SK-N-SH (cell line): ENCODE measurements at regions not wholly inside any gene's neighbourhood (a gene's known extent, or its start where the extent isn't known, plus 50 kb on each side); places are given as distances from the start of the nearest gene placed in this dataset.

ENCODE experiments used
- CTCF ChIA-PET: fragments of 300-600, 350-600 bp; formaldehyde crosslinking; extraction: SDS; loops from one replicate; lab custom pipeline; 2021; lab: Yijun Ruan, JAX
- POLR2A ChIA-PET: fragments of 350-600 bp; sonication (Branson Sonifier 250); formaldehyde crosslinking; extraction: SDS; loops from one replicate; lab custom pipeline; 2020; ENCODE audit warnings: antibody characterized with exemption, inconsistent platforms; lab: Yijun Ruan, JAX
- DNase-seq: peaks from one replicate; pipeline ENCODE4 v3.0.0; 2012
- H2AFZ ChIP-seq: fragments of 200-600 bp; sonication (generic); 2 replicates; pipeline ENCODE4 v1.8.1; 2016; ENCODE audit warnings: antibody characterized with exemption, mild to moderate bottlenecking, low read depth
- H3F3A ChIP-seq: fragments of 200-600 bp; sonication (generic); replicated peaks from 2 replicates; pipeline ENCODE3; 2016; ENCODE audit warnings: antibody characterized with exemption, mild to moderate bottlenecking; ENCODE audit not compliant: insufficient read depth
- H3K27ac ChIP-seq, 2 experiments: fragments of 200-500 bp in 1 of 2; fragments of 200-600 bp in 1 of 2; sonication (Bioruptor generic) in 1 of 2; sonication (generic), shearing (Covaris generic) in 1 of 2; 2 replicates each; pipeline versions ENCODE4 v1.5.1 to v1.6.1; 2014 to 2016; ENCODE audit warnings: low read depth in 2 of 2, inconsistent platforms in 1 of 2, low read length in 1 of 2, mild to moderate bottlenecking in 1 of 2, mixed read lengths in 1 of 2
- H3K27me3 ChIP-seq: fragments of 200-600 bp; sonication (generic), shearing (Covaris generic); 2 replicates; pipeline ENCODE4 v1.6.1; 2016; ENCODE audit warnings: mixed run types; ENCODE audit not compliant: insufficient read depth
- H3K36me3 ChIP-seq, 2 experiments: fragments of 200-500 bp in 1 of 2; fragments of 200-600 bp in 1 of 2; sonication (Bioruptor generic) in 1 of 2; sonication (generic) in 1 of 2; replicated peaks in 1 of 2; 2 replicates each; pipeline versions ENCODE3 to v1.5.1; 2014 to 2016; ENCODE audit warnings: low read length in 1 of 2, mild to moderate bottlenecking in 1 of 2; ENCODE audit not compliant: insufficient read depth in 2 of 2, control insufficient read depth in 1 of 2
- H3K4me1 ChIP-seq, 2 experiments: fragments of 200-500 bp in 1 of 2; fragments of 200-600 bp in 1 of 2; sonication (Bioruptor generic) in 1 of 2; sonication (generic), shearing (Covaris generic) in 1 of 2; 2 replicates each; pipeline versions ENCODE4 v1.5.1 to v1.6.1; 2014 to 2016; ENCODE audit warnings: low read depth in 1 of 2, low read length in 1 of 2, mixed run types in 1 of 2; ENCODE audit not compliant: insufficient read depth in 2 of 2, control insufficient read depth in 1 of 2
- H3K4me2 ChIP-seq: fragments of 200-600 bp; sonication (generic), shearing (Covaris generic); 2 replicates; pipeline ENCODE4 v1.6.1; 2017; ENCODE audit warnings: mixed run types
- H3K4me3 ChIP-seq, 2 experiments: fragments of 200-500 bp in 1 of 2; fragments of 200-600 bp in 1 of 2; sonication (Bioruptor generic) in 1 of 2; sonication (generic), shearing (Covaris generic) in 1 of 2; 2 replicates each; pipeline versions ENCODE4 v1.5.1 to v1.8.1; 2014 to 2016; ENCODE audit warnings: low read depth in 2 of 2, inconsistent platforms in 1 of 2, low read length in 1 of 2, mild to moderate bottlenecking in 1 of 2, mixed read lengths in 1 of 2, moderate library complexity in 1 of 2
- H3K79me2 ChIP-seq: fragments of 200-600 bp; sonication (generic); 2 replicates; pipeline ENCODE4 v1.8.1; 2017; ENCODE audit warnings: mild to moderate bottlenecking; ENCODE audit not compliant: insufficient read depth
- H3K9ac ChIP-seq: fragments of 200-600 bp; sonication (generic); 2 replicates; pipeline ENCODE4 v1.6.1; 2017; ENCODE audit warnings: mixed run types
- H3K9me2 ChIP-seq: fragments of 200-600 bp; sonication (generic); 2 replicates; pipeline ENCODE4 v1.6.1; 2017; ENCODE audit warnings: mixed run types
- H3K9me3 ChIP-seq: fragments of 200-600 bp; sonication (generic); 2 replicates; pipeline ENCODE4 v1.6.1; 2017; ENCODE audit warnings: mixed run types, mild to moderate bottlenecking, moderate library complexity
- H4K20me1 ChIP-seq: fragments of 200-600 bp; sonication (generic); 2 replicates; pipeline ENCODE4 v1.6.1; 2017; ENCODE audit warnings: mild to moderate bottlenecking, mixed run types; ENCODE audit not compliant: insufficient read depth
- CHD2 ChIP-seq: fragments of 150-350 bp; IDR thresholded peaks from 2 replicates; pipeline ENCODE4 v1.6.1; 2018; ENCODE audit warnings: low read length; ENCODE audit not compliant: partially characterized antibody
- ELF1 ChIP-seq: IDR thresholded peaks from 2 replicates; pipeline ENCODE4 v1.4.0; 2012
- EP300 ChIP-seq, 2 experiments: IDR thresholded peaks; 2 replicates each; pipeline versions ENCODE4 v1.4.0 to v1.6.1; 2012; ENCODE audit warnings: borderline replicate concordance in 1 of 2, low read depth in 1 of 2, low read length in 1 of 2
- FOSL2 ChIP-seq: IDR thresholded peaks from 2 replicates; pipeline ENCODE4 v1.4.0; 2012; ENCODE audit warnings: low read depth, mild to moderate bottlenecking, moderate library complexity, borderline replicate concordance
- GABPA ChIP-seq: IDR thresholded peaks from 2 replicates; pipeline ENCODE4 v1.4.0; 2012; ENCODE audit warnings: low read depth, mild to moderate bottlenecking
- IRF3 ChIP-seq: fragments of 150-350 bp; IDR thresholded peaks from 2 replicates; pipeline ENCODE4 v1.6.1; 2016; ENCODE audit warnings: mild to moderate bottlenecking, low read depth, low read length
- JUND ChIP-seq: IDR thresholded peaks from 2 replicates; pipeline ENCODE4 v1.4.0; 2012
- MEF2A ChIP-seq: IDR thresholded peaks from 2 replicates; pipeline ENCODE4 v1.4.0; 2012; ENCODE audit warnings: low read depth, borderline replicate concordance
- NRF1 ChIP-seq: IDR thresholded peaks from 2 replicates; pipeline ENCODE4 v1.6.1; 2012; ENCODE audit warnings: low read depth, mild to moderate bottlenecking, low read length
- PBX3 ChIP-seq: IDR thresholded peaks from 2 replicates; pipeline ENCODE4; 2012
- POLR2AphosphoS5 ChIP-seq: IDR thresholded peaks from 2 replicates; pipeline ENCODE4 v1.6.1; 2012; ENCODE audit warnings: low read depth, low read length
- RAD21 ChIP-seq: IDR thresholded peaks from 2 replicates; pipeline ENCODE4 v1.6.1; 2012; ENCODE audit warnings: mild to moderate bottlenecking, low read length
- RFX5 ChIP-seq: IDR thresholded peaks from 2 replicates; pipeline ENCODE4 v1.6.1; 2012; ENCODE audit warnings: mild to moderate bottlenecking, improper control_type of control experiment, low read length
- RXRA ChIP-seq: IDR thresholded peaks from 2 replicates; pipeline ENCODE4 v1.4.0; 2012; ENCODE audit warnings: low read depth, mild to moderate bottlenecking, borderline replicate concordance
- TCF12 ChIP-seq: IDR thresholded peaks from 2 replicates; pipeline ENCODE4 v1.4.0; 2012
- TEAD4 ChIP-seq: IDR thresholded peaks from 2 replicates; pipeline ENCODE4 v1.4.0; 2012; ENCODE audit warnings: mild to moderate bottlenecking, borderline replicate concordance; ENCODE audit not compliant: insufficient read depth
- YY1 ChIP-seq: IDR thresholded peaks from 2 replicates; pipeline ENCODE4 v1.4.0; 2012; ENCODE audit warnings: low read depth, mild to moderate bottlenecking
- WGBS: methylation state at CpG from one replicate; pipeline ENCODE4 v1.1.6; 2017; ENCODE audit warnings: low lambda C conversion rate; 5-methylcytosine and 5-hydroxymethylcytosine counted together
- TF ChIP-seq, protein P1 (sequence below): fragments of 200-600 bp; sonication (generic); IDR thresholded peaks from 2 replicates; pipeline ENCODE4 v1.6.1; 2017; ENCODE audit warnings: antibody characterized with exemption, mild to moderate bottlenecking, moderate library complexity
- TF ChIP-seq, protein P2 (sequence below): IDR thresholded peaks from 2 replicates; pipeline ENCODE4 v1.4.0; 2012; ENCODE audit warnings: low read depth, borderline replicate concordance
- TF ChIP-seq, protein P3 (sequence below): fragments of 150-350 bp; IDR thresholded peaks from 2 replicates; pipeline ENCODE4 v1.6.1; 2017; ENCODE audit warnings: antibody characterized with exemption, low read length, low read depth, borderline replicate concordance
- TF ChIP-seq, protein P4 (sequence below): IDR thresholded peaks from 2 replicates; pipeline ENCODE4 v1.4.0; 2012; ENCODE audit warnings: low read depth, borderline replicate concordance

- no peak for DNase-seq
- no peaks in the 10 kb centered on the region for H3K36me3 ChIP-seq
Measured at GRCh38 chr4:31662951-31663350, 942.8 kb downstream of the PCDH7 start.

DNA sequence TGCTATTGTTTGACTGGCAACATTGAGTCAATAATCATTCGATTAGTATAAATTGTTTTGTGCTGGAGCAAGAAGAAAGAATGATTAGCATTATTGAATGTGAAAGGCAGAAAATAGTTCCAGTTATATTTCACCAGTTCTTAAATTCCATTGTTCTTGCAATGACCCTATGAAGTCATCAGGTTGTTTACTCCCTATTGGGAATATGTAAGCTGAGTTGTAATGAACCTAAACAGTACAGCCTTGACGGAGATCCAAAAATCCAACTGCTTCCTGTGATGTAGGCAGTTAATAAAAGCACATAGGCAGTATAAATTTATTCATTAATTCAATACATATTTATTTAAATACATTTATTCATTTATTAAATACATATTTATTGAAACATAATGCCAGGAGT lies 947.5 kb downstream of the PCDH7 start:
- WGBS, result 6% methylated on average over 2 of the region's 2 CpGs
- no peaks in the 10 kb centered on the region for H3K27me3 ChIP-seq
- H3K4me1 ChIP-seq, result peaks cover 0 to 4% of the 10 kb centered on the region in 2 experiments; a peak in 1 of 4 replicates
- H2AFZ ChIP-seq, result no peak overlapping the region
- no peak overlapping the region for H3K4me3 ChIP-seq
- no peak overlapping the region for H3K4me2 ChIP-seq
- no peaks in the 10 kb centered on the region for H3F3A ChIP-seq
- H4K20me1 ChIP-seq, result no peaks in the 10 kb centered on the region
- no peaks in the 10 kb centered on the region for H3K36me3 ChIP-seq
- H3K9me3 ChIP-seq, result no peaks in the 10 kb centered on the region
- DNase-seq, result no peak
- CTCF ChIA-PET, result no interaction called here
- no peaks in the 10 kb centered on the region for H3K79me2 ChIP-seq
- H3K9ac ChIP-seq, result no peak overlapping the region
- no peak overlapping the region for H3K27ac ChIP-seq
- POLR2A ChIA-PET, result no interaction called here
- H3K9me2 ChIP-seq, result no peaks in the 10 kb centered on the region
- TF ChIP-seq PBX3 (no peak), JUND (no peak), FOSL2 (no peak), CHD2 (no peak), ELF1 (no peak), RXRA (no peak), RAD21 (no peak), POLR2AphosphoS5 (no peak), GABPA (no peak), YY1 (no peak), TCF12 (no peak), EP300 (IDR thresholded peaks at IDR 0.05; ENCODE audit: borderline replicate concordance in 1 of 2, low read depth in 1 of 2, low read length in 1 of 2) (no peak), IRF3 (no peak), RFX5 (no peak)
- TF ChIP-seq, protein P1, sequence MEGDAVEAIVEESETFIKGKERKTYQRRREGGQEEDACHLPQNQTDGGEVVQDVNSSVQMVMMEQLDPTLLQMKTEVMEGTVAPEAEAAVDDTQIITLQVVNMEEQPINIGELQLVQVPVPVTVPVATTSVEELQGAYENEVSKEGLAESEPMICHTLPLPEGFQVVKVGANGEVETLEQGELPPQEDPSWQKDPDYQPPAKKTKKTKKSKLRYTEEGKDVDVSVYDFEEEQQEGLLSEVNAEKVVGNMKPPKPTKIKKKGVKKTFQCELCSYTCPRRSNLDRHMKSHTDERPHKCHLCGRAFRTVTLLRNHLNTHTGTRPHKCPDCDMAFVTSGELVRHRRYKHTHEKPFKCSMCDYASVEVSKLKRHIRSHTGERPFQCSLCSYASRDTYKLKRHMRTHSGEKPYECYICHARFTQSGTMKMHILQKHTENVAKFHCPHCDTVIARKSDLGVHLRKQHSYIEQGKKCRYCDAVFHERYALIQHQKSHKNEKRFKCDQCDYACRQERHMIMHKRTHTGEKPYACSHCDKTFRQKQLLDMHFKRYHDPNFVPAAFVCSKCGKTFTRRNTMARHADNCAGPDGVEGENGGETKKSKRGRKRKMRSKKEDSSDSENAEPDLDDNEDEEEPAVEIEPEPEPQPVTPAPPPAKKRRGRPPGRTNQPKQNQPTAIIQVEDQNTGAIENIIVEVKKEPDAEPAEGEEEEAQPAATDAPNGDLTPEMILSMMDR, result no peak
- TF ChIP-seq, protein P2, sequence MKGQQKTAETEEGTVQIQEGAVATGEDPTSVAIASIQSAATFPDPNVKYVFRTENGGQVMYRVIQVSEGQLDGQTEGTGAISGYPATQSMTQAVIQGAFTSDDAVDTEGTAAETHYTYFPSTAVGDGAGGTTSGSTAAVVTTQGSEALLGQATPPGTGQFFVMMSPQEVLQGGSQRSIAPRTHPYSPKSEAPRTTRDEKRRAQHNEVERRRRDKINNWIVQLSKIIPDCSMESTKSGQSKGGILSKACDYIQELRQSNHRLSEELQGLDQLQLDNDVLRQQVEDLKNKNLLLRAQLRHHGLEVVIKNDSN, result no peak
- TF ChIP-seq, protein P3, sequence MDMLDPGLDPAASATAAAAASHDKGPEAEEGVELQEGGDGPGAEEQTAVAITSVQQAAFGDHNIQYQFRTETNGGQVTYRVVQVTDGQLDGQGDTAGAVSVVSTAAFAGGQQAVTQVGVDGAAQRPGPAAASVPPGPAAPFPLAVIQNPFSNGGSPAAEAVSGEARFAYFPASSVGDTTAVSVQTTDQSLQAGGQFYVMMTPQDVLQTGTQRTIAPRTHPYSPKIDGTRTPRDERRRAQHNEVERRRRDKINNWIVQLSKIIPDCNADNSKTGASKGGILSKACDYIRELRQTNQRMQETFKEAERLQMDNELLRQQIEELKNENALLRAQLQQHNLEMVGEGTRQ, result no peak
- TF ChIP-seq, protein P4, sequence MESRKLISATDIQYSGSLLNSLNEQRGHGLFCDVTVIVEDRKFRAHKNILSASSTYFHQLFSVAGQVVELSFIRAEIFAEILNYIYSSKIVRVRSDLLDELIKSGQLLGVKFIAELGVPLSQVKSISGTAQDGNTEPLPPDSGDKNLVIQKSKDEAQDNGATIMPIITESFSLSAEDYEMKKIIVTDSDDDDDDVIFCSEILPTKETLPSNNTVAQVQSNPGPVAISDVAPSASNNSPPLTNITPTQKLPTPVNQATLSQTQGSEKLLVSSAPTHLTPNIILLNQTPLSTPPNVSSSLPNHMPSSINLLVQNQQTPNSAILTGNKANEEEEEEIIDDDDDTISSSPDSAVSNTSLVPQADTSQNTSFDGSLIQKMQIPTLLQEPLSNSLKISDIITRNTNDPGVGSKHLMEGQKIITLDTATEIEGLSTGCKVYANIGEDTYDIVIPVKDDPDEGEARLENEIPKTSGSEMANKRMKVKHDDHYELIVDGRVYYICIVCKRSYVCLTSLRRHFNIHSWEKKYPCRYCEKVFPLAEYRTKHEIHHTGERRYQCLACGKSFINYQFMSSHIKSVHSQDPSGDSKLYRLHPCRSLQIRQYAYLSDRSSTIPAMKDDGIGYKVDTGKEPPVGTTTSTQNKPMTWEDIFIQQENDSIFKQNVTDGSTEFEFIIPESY, result no peak

More at GRCh38 chr4:31662951-31663350, 942.8 kb downstream of the PCDH7 start:
- CTCF ChIA-PET, result interaction anchor here (0.5 to 0.8 kb wide), 3 partner anchors 10 to 321 kb away, joined by 3 read pairs; no protein-coding TSS in a partner anchor
- Histone ChIP-seq H3K9me2 (no peaks in the 10 kb centered on the region), H3K9ac (no peak overlapping the region), H4K20me1 (no peaks in the 10 kb centered on the region), H3K9me3 (no peaks in the 10 kb centered on the region), H3K79me2 (no peaks in the 10 kb centered on the region), H3K27me3 (no peaks in the 10 kb centered on the region; the same call in 1 of the 2 replicates), H3K4me3 (no peak overlapping the region), H3F3A (no peaks in the 10 kb centered on the region), H3K27ac (no peak overlapping the region), H2AFZ (no peak overlapping the region), H3K4me1 (no peaks in the 10 kb centered on the region), H3K4me2 (no peak overlapping the region)
- WGBS, result 25% methylated on average over 2 of the region's 2 CpGs
- TF ChIP-seq MEF2A (no peak), NRF1 (no peak), TEAD4 (no peak)
- TF ChIP-seq, protein P2, result no peak
- POLR2A ChIA-PET, result no interaction called here
